Breast epithelium (tissue), 4 donors: ENCODE measurements at regions not wholly inside any gene's neighbourhood (a gene's known extent, or its start where the extent isn't known, plus 50 kb on each side); places are given as distances from the start of the nearest gene placed in this dataset.
"Not testable (repeated sequence)": the region's sequence is repeated elsewhere in the genome, so short reads cannot be mapped to it uniquely, and the experiment has no call there.

Experiments used
- DNase-seq, 2 donors: peaks; one replicate each; pipeline ENCODE4 v3.0.0-alpha.2; 2019; ENCODE audit warnings: low spot score in 2 of 2
- H3K27ac ChIP-seq, 2 donors: fragments of 200-600 bp; sonication (generic) in 1 of 2; one replicate each; pipeline ENCODE4 v1.5.1; 2016 to 2019; ENCODE audit warnings: mild to moderate bottlenecking in 1 of 2
- H3K27me3 ChIP-seq, 2 donors: fragments of 200-600 bp; sonication (generic) in 1 of 2; one replicate each; pipeline versions ENCODE4 v1.5.1 to v1.6.0; 2017 to 2019; ENCODE audit warnings: control low read depth in 1 of 2, mild to moderate bottlenecking in 1 of 2
- H3K36me3 ChIP-seq: fragments of 200-600 bp; one replicate; pipeline ENCODE4 v1.5.1; 2019
- H3K4me1 ChIP-seq, 2 donors: fragments of 200-600 bp; sonication (generic); one replicate each; pipeline ENCODE4 v1.5.1; 2016 to 2019; ENCODE audit warnings: control low read depth in 1 of 2
- H3K4me3 ChIP-seq, 3 donors: fragments of 200-600 bp; sonication (generic); 1 replicate in 2 of 3; 2 replicates in 1 of 3; pipeline ENCODE4 v1.5.1; 2016 to 2019; ENCODE audit warnings: mild to moderate bottlenecking in 3 of 3, moderate library complexity in 2 of 3
- H3K9me3 ChIP-seq, 2 donors: fragments of 200-600 bp; sonication (generic) in 1 of 2; one replicate each; pipeline ENCODE4 v1.5.1; 2016 to 2019; ENCODE audit warnings: control low read depth in 1 of 2
- CTCF ChIP-seq, 3 donors: fragments of 450-650 bp; IDR thresholded peaks; one replicate each; pipeline ENCODE4 v1.5.1; 2016 to 2017; ENCODE audit warnings: antibody characterized with exemption in 3 of 3, mild to moderate bottlenecking in 3 of 3, moderate library complexity in 3 of 3
- POLR2A ChIP-seq: fragments of 450-650 bp; IDR thresholded peaks from one replicate; pipeline ENCODE4 v1.6.1; 2016; ENCODE audit warnings: antibody characterized with exemption, mild to moderate bottlenecking, moderate library complexity
- POLR2AphosphoS5 ChIP-seq, 3 donors: sonication (generic); formaldehyde crosslinking; IDR thresholded peaks; one replicate each; pipeline ENCODE4 v1.6.1; 2017; ENCODE audit warnings: antibody characterized with exemption in 3 of 3
- intact Hi-C: fragments of 100-400 bp; cut with DNase I; formaldehyde crosslinking; loops from one replicate; pipeline ENCODE4 v1.15.1; 2023; ENCODE audit warnings: low total_unique reads

DNA sequence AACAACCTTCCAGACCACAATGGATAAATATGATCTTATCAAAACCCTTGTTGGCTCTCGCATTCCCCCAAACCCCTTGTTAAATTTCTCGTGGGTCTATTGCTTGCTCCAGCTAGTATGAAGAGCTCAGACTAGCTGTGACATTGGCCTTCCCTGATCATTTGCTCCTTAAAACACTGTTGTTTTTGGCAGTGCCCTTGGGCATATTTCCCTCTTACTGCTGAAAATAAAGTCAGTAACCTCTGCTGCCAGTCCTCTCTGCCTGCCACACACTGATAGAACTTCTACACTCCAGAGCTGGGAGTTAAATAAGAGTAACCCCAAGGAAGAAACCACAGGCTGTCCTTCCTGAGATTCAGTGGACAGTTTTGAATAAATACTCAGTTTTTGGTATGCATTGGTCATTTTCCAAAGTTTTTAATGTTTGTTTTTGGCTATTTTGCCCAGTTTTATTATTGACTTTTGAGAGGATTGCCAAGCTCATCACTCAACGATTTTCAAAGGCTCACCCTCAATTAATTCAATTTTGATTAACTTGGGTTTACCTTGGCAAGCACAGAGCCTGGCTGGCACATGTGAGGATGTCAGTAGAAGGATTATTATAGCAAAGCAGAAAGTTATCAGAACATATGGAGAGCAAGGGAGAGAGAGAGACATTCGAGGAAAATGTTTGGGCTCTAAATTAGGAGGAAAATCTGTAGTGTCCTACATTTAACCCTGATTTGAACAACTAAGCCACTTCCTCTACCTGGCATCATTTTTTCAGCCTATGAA is 84.3 kb upstream of the SYN3 start:
- Histone ChIP-seq H3K36me3 (no peaks in the 10 kb centered on the region), H3K4me3 (no peak overlapping the region), H3K4me1 (no peaks in the 10 kb centered on the region), H3K9me3 (peaks cover 6 to 11% of the 10 kb centered on the region in 2 donors), H3K27ac (no peak overlapping the region), H3K27me3 (no peaks in the 10 kb centered on the region)
- DNase-seq = no peak
- TF ChIP-seq CTCF (IDR thresholded peaks at IDR 0.05) = no peak
- no peak for TF ChIP-seq POLR2A
- TF ChIP-seq POLR2AphosphoS5 (IDR thresholded peaks at IDR 0.05) = no peak
- intact Hi-C loops = no loop called here

DNA sequence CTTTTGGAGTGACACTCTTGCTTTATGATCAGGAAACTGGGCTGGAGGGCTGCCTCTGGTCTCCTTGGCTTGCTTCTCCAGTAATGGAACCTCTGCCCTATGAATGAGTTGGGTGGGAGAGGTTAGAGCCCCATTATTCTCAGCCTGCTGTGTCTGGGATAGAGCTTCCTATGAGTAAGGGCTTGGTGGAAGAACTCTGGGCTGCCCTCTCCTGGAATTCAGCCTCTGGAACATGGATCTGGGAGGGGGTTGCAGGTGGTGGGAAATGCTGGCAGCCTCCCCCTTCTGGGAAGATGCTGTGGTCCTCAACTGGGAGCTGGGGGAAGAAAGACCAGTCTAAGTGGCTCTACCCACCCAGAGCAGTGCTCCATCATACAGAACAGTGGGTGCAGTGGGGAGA is 81.8 kb upstream of the SYN3 start:
- H3K4me3 ChIP-seq = no peak overlapping the region
- H3K36me3 ChIP-seq = no peaks in the 10 kb centered on the region
- H3K27me3 ChIP-seq = no peaks in the 10 kb centered on the region
- TF ChIP-seq POLR2A = no peak
- no peak for TF ChIP-seq CTCF (IDR thresholded peaks at IDR 0.05)
- TF ChIP-seq POLR2AphosphoS5 (IDR thresholded peaks at IDR 0.05) = no peak
- peaks cover 10 to 16% of the 10 kb centered on the region in 2 donors for H3K9me3 ChIP-seq
- H3K4me1 ChIP-seq = no peaks in the 10 kb centered on the region
- intact Hi-C loops = no loop called here
- no peak overlapping the region for H3K27ac ChIP-seq
- DNase-seq = no peak

GRCh38 chr22:33138333-33138732 is 80.2 kb upstream of the SYN3 start:
- H3K4me3 ChIP-seq, H3K36me3 ChIP-seq, DNase-seq, H3K4me1 ChIP-seq, H3K27me3 ChIP-seq, H3K27ac ChIP-seq, intact Hi-C loops: not testable (repeated sequence)
- H3K9me3 ChIP-seq = peaks cover 10 to 16% of the 10 kb centered on the region in 2 donors

- no peaks in the 10 kb centered on the region for H3K36me3 ChIP-seq
- intact Hi-C loops = no loop called here
- no peak for DNase-seq
- TF ChIP-seq POLR2A = no peak
- no peak for TF ChIP-seq CTCF (IDR thresholded peaks at IDR 0.05)
- TF ChIP-seq POLR2AphosphoS5 (IDR thresholded peaks at IDR 0.05) = no peak
- H3K27me3 ChIP-seq = no peaks in the 10 kb centered on the region
- no peaks in the 10 kb centered on the region for H3K9me3 ChIP-seq
- no peak overlapping the region for H3K27ac ChIP-seq
- no peak overlapping the region for H3K4me3 ChIP-seq
- H3K4me1 ChIP-seq = no peaks in the 10 kb centered on the region
Measured at GRCh38 chr22:33130473-33130872, 72.3 kb upstream of the SYN3 start.

DNA sequence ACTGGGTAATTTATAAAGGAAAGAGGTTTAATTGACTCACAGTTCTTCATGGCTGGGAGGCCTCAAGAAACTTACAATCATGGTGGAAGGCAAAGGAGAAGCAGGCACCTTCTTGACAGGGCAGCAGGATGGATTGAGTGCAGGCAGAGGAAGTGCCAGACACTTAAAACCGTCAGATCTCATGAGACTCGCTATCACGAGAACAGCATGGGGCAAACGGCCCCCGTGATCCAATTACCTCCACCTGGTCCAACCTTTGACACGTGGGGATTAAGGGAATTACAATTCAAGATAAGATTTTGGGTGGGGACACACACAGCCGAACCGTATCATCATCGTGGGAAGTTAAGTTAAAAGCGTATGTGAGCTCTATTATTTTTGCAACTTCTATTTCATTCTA is 71.4 kb upstream of the SYN3 start:
- H3K9me3 ChIP-seq = no peaks in the 10 kb centered on the region
- H3K27me3 ChIP-seq = no peaks in the 10 kb centered on the region
- no peak for DNase-seq
- intact Hi-C loops = no loop called here
- H3K4me1 ChIP-seq = no peaks in the 10 kb centered on the region
- H3K4me3 ChIP-seq = no peak overlapping the region
- TF ChIP-seq POLR2A (no peak), CTCF (IDR thresholded peaks at IDR 0.05) (no peak), POLR2AphosphoS5 (IDR thresholded peaks at IDR 0.05) (no peak)
- no peaks in the 10 kb centered on the region for H3K36me3 ChIP-seq
- no peak overlapping the region for H3K27ac ChIP-seq
